ENCODE measurements at regions not wholly inside any gene's neighbourhood (a gene's known extent, or its start where the extent isn't known, plus 50 kb on each side); places are given as distances from the start of the nearest gene placed in this dataset.
A peak's percentile ranks its signal among the peaks of the same experiment; 100 is the strongest.

DNA sequence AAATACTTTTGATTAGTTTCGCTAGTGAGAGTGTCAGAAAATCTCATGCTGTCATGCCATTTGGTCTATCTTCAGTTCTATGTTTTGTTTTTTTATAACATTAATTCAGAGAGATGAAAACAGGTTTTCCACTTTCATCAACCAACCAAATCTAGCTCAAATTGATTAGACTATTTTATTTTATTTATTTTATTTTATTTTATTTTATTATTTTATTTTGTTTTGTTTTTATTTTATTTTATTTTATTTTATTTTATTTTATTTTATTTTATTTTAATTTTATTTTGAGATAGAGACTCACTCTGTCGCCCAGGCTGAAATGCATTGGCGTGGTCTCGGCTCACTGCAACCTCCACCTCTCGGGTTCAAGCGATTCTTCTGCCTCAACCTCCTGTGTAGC, 1391.0 kb upstream of the ADGRB3 start:
- no peaks in the 10 kb centered on the region for H3K36me3 ChIP-seq (ENCODE audit: control insufficient read depth in 2 of 3, insufficient read depth in 3 of 3, low read length in 3 of 3)
- H3K27me3 ChIP-seq (ENCODE audit: control insufficient read depth, insufficient read depth, low read length), result no peaks in the 10 kb centered on the region
- H3K27ac ChIP-seq (ENCODE audit: low read depth in 2 of 2, low read length in 2 of 2), result no peak overlapping the region
- H3K4me1 ChIP-seq (ENCODE audit: control insufficient read depth in 2 of 3, insufficient read depth in 2 of 3, low read depth in 1 of 3, low read length in 3 of 3), result no peaks in the 10 kb centered on the region
- peak; percentile 27 for FAIRE-seq
- intact Hi-C loops (cut with DNase I), result no loop called here
- no peak overlapping the region for H3K9ac ChIP-seq (ENCODE audit: low read length in 3 of 3)
- no peak overlapping the region for H3K4me3 ChIP-seq (ENCODE audit: low read length in 3 of 3)
- TF ChIP-seq, protein P1, sequence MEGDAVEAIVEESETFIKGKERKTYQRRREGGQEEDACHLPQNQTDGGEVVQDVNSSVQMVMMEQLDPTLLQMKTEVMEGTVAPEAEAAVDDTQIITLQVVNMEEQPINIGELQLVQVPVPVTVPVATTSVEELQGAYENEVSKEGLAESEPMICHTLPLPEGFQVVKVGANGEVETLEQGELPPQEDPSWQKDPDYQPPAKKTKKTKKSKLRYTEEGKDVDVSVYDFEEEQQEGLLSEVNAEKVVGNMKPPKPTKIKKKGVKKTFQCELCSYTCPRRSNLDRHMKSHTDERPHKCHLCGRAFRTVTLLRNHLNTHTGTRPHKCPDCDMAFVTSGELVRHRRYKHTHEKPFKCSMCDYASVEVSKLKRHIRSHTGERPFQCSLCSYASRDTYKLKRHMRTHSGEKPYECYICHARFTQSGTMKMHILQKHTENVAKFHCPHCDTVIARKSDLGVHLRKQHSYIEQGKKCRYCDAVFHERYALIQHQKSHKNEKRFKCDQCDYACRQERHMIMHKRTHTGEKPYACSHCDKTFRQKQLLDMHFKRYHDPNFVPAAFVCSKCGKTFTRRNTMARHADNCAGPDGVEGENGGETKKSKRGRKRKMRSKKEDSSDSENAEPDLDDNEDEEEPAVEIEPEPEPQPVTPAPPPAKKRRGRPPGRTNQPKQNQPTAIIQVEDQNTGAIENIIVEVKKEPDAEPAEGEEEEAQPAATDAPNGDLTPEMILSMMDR (IDR thresholded peaks at IDR 0.05; ENCODE audit: borderline replicate concordance, extremely low read depth, insufficient read depth), result no peak
- no peak for DNase-seq
- no peaks in the 10 kb centered on the region for H3K9me3 ChIP-seq (ENCODE audit: control insufficient read depth in 2 of 3, insufficient read depth in 1 of 3, low read length in 3 of 3)

DNA sequence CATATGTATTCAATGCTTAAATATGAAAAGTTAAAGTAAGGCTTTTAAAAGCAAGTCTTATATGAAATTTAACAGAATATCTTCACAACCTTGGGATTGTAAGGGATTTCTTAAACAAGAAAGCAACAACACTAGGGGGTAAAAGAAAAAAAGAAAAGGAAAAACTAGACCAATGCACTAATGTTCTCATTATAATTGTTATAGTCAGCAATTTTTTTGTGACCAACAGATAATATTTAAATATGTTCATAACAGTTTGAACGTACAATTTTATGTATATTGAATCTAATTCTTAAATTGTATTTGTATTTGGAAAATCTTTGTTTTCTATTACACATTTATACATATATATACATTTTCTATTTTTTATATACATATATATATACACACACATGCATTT, 1397.8 kb upstream of the ADGRB3 start:
- Histone ChIP-seq H3K9ac (ENCODE audit: low read length in 3 of 3) (no peak overlapping the region), H3K4me3 (ENCODE audit: low read length in 3 of 3) (no peak overlapping the region), H3K27me3 (ENCODE audit: control insufficient read depth, insufficient read depth, low read length) (no peaks in the 10 kb centered on the region), H3K27ac (ENCODE audit: low read depth in 2 of 2, low read length in 2 of 2) (no peak overlapping the region), H3K9me3 (ENCODE audit: control insufficient read depth in 2 of 3, insufficient read depth in 1 of 3, low read length in 3 of 3) (no peaks in the 10 kb centered on the region), H3K36me3 (ENCODE audit: control insufficient read depth in 2 of 3, insufficient read depth in 3 of 3, low read length in 3 of 3) (no peaks in the 10 kb centered on the region), H3K4me1 (ENCODE audit: control insufficient read depth in 2 of 3, insufficient read depth in 2 of 3, low read depth in 1 of 3, low read length in 3 of 3) (no peaks in the 10 kb centered on the region)
- intact Hi-C loops (cut with DNase I), result no loop called here
- TF ChIP-seq, protein P1 (IDR thresholded peaks at IDR 0.05; ENCODE audit: borderline replicate concordance, extremely low read depth, insufficient read depth), result no peak
- no peak for DNase-seq
- no peak for FAIRE-seq

DNA sequence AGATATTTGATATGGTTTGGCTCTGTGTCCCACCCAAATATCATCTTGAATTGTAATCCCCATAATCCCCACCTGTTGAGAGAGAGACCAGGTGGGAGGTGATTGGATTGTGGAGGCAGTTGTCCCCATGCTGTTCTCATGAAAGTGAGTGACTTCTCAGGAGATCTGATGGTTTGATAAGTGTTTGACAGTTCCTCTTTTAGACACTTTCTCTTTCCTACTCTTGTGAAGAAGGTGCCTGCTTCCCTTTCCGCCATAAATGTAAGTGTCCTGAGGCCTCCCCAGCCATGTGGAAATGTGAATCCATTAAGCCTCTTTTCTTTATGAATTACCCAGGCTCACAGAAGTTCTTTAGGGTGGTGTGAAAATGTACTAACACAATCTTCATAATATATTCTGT, 1404.0 kb upstream of the ADGRB3 start:
- Histone ChIP-seq H3K4me1 (ENCODE audit: control insufficient read depth in 2 of 3, insufficient read depth in 2 of 3, low read depth in 1 of 3, low read length in 3 of 3) (no peaks in the 10 kb centered on the region), H3K27me3 (ENCODE audit: control insufficient read depth, insufficient read depth, low read length) (no peaks in the 10 kb centered on the region), H3K4me3 (ENCODE audit: low read length in 3 of 3) (no peak overlapping the region), H3K36me3 (ENCODE audit: control insufficient read depth in 2 of 3, insufficient read depth in 3 of 3, low read length in 3 of 3) (no peaks in the 10 kb centered on the region), H3K9me3 (ENCODE audit: control insufficient read depth in 2 of 3, insufficient read depth in 1 of 3, low read length in 3 of 3) (no peaks in the 10 kb centered on the region), H3K27ac (ENCODE audit: low read depth in 2 of 2, low read length in 2 of 2) (no peak overlapping the region), H3K9ac (ENCODE audit: low read length in 3 of 3) (no peak overlapping the region)
- FAIRE-seq (no peak), DNase-seq (no peak)
- intact Hi-C loops (cut with DNase I), result no loop called here
- TF ChIP-seq, protein P1 (IDR thresholded peaks at IDR 0.05; ENCODE audit: borderline replicate concordance, extremely low read depth, insufficient read depth), result no peak

DNA sequence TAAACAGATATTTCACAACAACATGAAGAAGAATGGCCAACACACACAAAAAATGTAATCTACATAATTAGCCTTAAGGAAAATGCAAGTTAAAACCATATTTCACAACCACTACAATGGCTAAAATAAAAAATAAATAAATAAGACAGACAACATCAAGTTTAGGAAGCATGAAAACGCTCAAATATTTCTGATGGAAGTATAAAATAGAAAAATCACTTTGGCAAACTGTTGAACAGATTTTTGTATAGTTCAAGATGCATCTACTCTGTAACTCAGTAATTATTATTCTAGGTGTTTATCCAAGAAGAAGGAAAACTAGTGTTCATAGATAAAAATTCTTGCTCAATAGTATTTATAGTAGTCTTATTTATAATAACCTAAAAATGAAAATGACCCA, 1410.1 kb upstream of the ADGRB3 start:
- TF ChIP-seq, protein P1 (IDR thresholded peaks at IDR 0.05; ENCODE audit: borderline replicate concordance, extremely low read depth, insufficient read depth), result no peak
- Histone ChIP-seq H3K4me3 (ENCODE audit: low read length in 3 of 3) (no peak overlapping the region), H3K27ac (ENCODE audit: low read depth in 2 of 2, low read length in 2 of 2) (no peak overlapping the region), H3K9ac (ENCODE audit: low read length in 3 of 3) (no peak overlapping the region), H3K27me3 (ENCODE audit: control insufficient read depth, insufficient read depth, low read length) (no peaks in the 10 kb centered on the region), H3K4me1 (ENCODE audit: control insufficient read depth in 2 of 3, insufficient read depth in 2 of 3, low read depth in 1 of 3, low read length in 3 of 3) (no peaks in the 10 kb centered on the region), H3K36me3 (ENCODE audit: control insufficient read depth in 2 of 3, insufficient read depth in 3 of 3, low read length in 3 of 3) (no peaks in the 10 kb centered on the region), H3K9me3 (ENCODE audit: control insufficient read depth in 2 of 3, insufficient read depth in 1 of 3, low read length in 3 of 3) (no peaks in the 10 kb centered on the region)
- DNase-seq (no peak), FAIRE-seq (no peak)
- intact Hi-C loops (cut with DNase I), result no loop called here
